ENCODE measurements at regions not wholly inside any gene's neighbourhood (a gene's known extent, or its start where the extent isn't known, plus 50 kb on each side); places are given as distances from the start of the nearest gene placed in this dataset.
A peak's percentile ranks its signal among the peaks of the same experiment; 100 is the strongest.

- CTCF ChIA-PET = no interaction called here
- Mint-ChIP-seq H3K27me3 (no peaks in the 10 kb centered on the region), H3K4me1 (peaks cover 21% of the 10 kb centered on the region), H3K36me3 (ENCODE audit: low read depth) (no peaks in the 10 kb centered on the region), H3K4me3 (no peak overlapping the region), H3K9me3 (ENCODE audit: low read depth) (no peaks in the 10 kb centered on the region), H3K27ac (no peak overlapping the region)
- intact Hi-C loops (cut with DNase I, micrococcal nuclease) = no loop called here
- POLR2A ChIA-PET = no interaction called here
- ATAC-seq (no peak), DNase-seq (no peak)
Observed at GRCh38 chr9:105047742-105048041, 119.7 kb upstream of the ABCA1 start.

- CTCF ChIA-PET = no interaction called here
- Mint-ChIP-seq H3K36me3 (ENCODE audit: low read depth) (no peaks in the 10 kb centered on the region), H3K27me3 (no peaks in the 10 kb centered on the region), H3K27ac (no peak overlapping the region), H3K4me1 (peaks cover 27% of the 10 kb centered on the region), H3K9me3 (ENCODE audit: low read depth) (no peaks in the 10 kb centered on the region), H3K4me3 (no peak overlapping the region)
- POLR2A ChIA-PET = no interaction called here
- ATAC-seq (no peak), DNase-seq (no peak)
- intact Hi-C loops (cut with DNase I, micrococcal nuclease) = no loop called here
Observed at GRCh38 chr9:105048331-105048730, 120.4 kb upstream of the ABCA1 start.

- no peaks in the 10 kb centered on the region for H3K27me3 Mint-ChIP-seq
Observed at GRCh38 chr9:105050296-105050695, 122.3 kb upstream of the ABCA1 start.

GRCh38 chr9:105051897-105052296 lies 123.9 kb upstream of the ABCA1 start:
- no peaks in the 10 kb centered on the region for H3K27me3 Mint-ChIP-seq
- ATAC-seq = peak; percentile 45
- POLR2A ChIA-PET = interaction anchor here (1.0 kb wide), 1 partner anchor 12 kb away, joined by 3 read pairs; no protein-coding TSS in a partner anchor
- peaks cover 43% of the 10 kb centered on the region for H3K4me1 Mint-ChIP-seq
- peak; percentile 27 for DNase-seq
- intact Hi-C loops (cut with DNase I, micrococcal nuclease) = loop anchor here (1.0 to 10.0 kb wide), 3 partner anchors 63 to 187 kb away; partner anchors contain the start of gene ABCA1 (in 1 of the 2)
- no peaks in the 10 kb centered on the region for H3K36me3 Mint-ChIP-seq (ENCODE audit: low read depth)
- CTCF ChIA-PET = interaction anchor here (0.8 to 1.4 kb wide), 4 partner anchors 9 to 304 kb away, joined by 3 to 4 read pairs (median 4); no protein-coding TSS in a partner anchor
- H3K9me3 Mint-ChIP-seq (ENCODE audit: low read depth) = no peaks in the 10 kb centered on the region
- H3K27ac Mint-ChIP-seq = peak overlapping the region; percentile 88
- peak overlapping the region; percentile 2 for H3K4me3 Mint-ChIP-seq

More at GRCh38 chr9:105050296-105050695, 122.3 kb upstream of the ABCA1 start:
- DNase-seq (no peak), ATAC-seq (no peak)
- Mint-ChIP-seq H3K4me1 (peaks cover 43% of the 10 kb centered on the region), H3K36me3 (ENCODE audit: low read depth) (no peaks in the 10 kb centered on the region), H3K27ac (no peak overlapping the region), H3K4me3 (no peak overlapping the region), H3K9me3 (ENCODE audit: low read depth) (no peaks in the 10 kb centered on the region)
- POLR2A ChIA-PET = no interaction called here
- intact Hi-C loops (cut with DNase I, micrococcal nuclease) = loop anchor here in 1 of 2 experiments (10.0 kb wide), 1 partner anchor 185 kb away; no protein-coding TSS in a partner anchor
- CTCF ChIA-PET = no interaction called here

- ChIA-PET CTCF (interaction anchor here (0.8 to 1.8 kb wide), 6 partner anchors 8 to 304 kb away, joined by 3 to 10 read pairs (median 4); no protein-coding TSS in a partner anchor), POLR2A (interaction anchor here (1.0 kb wide), 1 partner anchor 12 kb away, joined by 3 read pairs; no protein-coding TSS in a partner anchor)
- intact Hi-C loops (cut with DNase I, micrococcal nuclease) = loop anchor here (2.0 to 10.0 kb wide), 2 partner anchors 62 to 188 kb away; no protein-coding TSS in a partner anchor
Observed at GRCh38 chr9:105052346-105052745, 124.4 kb upstream of the ABCA1 start.

GRCh38 chr9:105053209-105053652 lies 125.3 kb upstream of the ABCA1 start:
- ATAC-seq (peak; percentile 95), DNase-seq (peak; percentile 85)
- Mint-ChIP-seq H3K4me1 (peaks cover 43% of the 10 kb centered on the region), H3K9me3 (ENCODE audit: low read depth) (no peaks in the 10 kb centered on the region), H3K36me3 (ENCODE audit: low read depth) (no peaks in the 10 kb centered on the region), H3K4me3 (peak overlapping the region; percentile 27), H3K27ac (peak overlapping the region; percentile 88), H3K27me3 (no peaks in the 10 kb centered on the region)
- ChIA-PET POLR2A (interaction anchor here (0.6 to 0.9 kb wide), 2 partner anchors 46 to 93 kb away, joined by 3 to 6 read pairs; no protein-coding TSS in a partner anchor), CTCF (interaction anchor here (1.2 to 1.8 kb wide), 2 partner anchors 11 to 62 kb away, joined by 3 to 10 read pairs; no protein-coding TSS in a partner anchor)
- intact Hi-C loops (cut with DNase I, micrococcal nuclease) = loop anchor here (1.0 to 10.0 kb wide), 7 partner anchors 10 to 306 kb away; partner anchors contain the start of gene NIPSNAP3A (in 1 of the 2)

More at GRCh38 chr9:105052346-105052745, 124.4 kb upstream of the ABCA1 start:
- no peaks in the 10 kb centered on the region for H3K27me3 Mint-ChIP-seq
- DNase-seq (no peak), ATAC-seq (no peak)
- H3K27ac Mint-ChIP-seq = peak overlapping the region; percentile 88
- peak overlapping the region; percentile 2 for H3K4me3 Mint-ChIP-seq
- peaks cover 43% of the 10 kb centered on the region for H3K4me1 Mint-ChIP-seq
- no peaks in the 10 kb centered on the region for H3K36me3 Mint-ChIP-seq (ENCODE audit: low read depth)
- no peaks in the 10 kb centered on the region for H3K9me3 Mint-ChIP-seq (ENCODE audit: low read depth)

GRCh38 chr9:105054491-105054890 lies 126.5 kb upstream of the ABCA1 start:
- Mint-ChIP-seq H3K27me3 (no peaks in the 10 kb centered on the region), H3K4me3 (no peak overlapping the region), H3K4me1 (peaks cover 43% of the 10 kb centered on the region), H3K27ac (peak overlapping the region; percentile 15), H3K36me3 (ENCODE audit: low read depth) (no peaks in the 10 kb centered on the region), H3K9me3 (ENCODE audit: low read depth) (no peaks in the 10 kb centered on the region)
- intact Hi-C loops (cut with DNase I, micrococcal nuclease) = loop anchor here in 1 of 2 experiments (10.0 kb wide), 1 partner anchor 190 kb away; no protein-coding TSS in a partner anchor
- ATAC-seq (no peak), DNase-seq (no peak)
- ChIA-PET POLR2A (no interaction called here), CTCF (no interaction called here)

- no peak for DNase-seq
- POLR2A ChIA-PET = no interaction called here
- H3K9me3 Mint-ChIP-seq (ENCODE audit: low read depth) = no peaks in the 10 kb centered on the region
- no peaks in the 10 kb centered on the region for H3K27me3 Mint-ChIP-seq
- H3K4me1 Mint-ChIP-seq = peaks cover 40% of the 10 kb centered on the region
- H3K4me3 Mint-ChIP-seq = no peak overlapping the region
- CTCF ChIA-PET = interaction anchor here (0.6 kb wide), 1 partner anchor 349 kb away, joined by 4 read pairs; no protein-coding TSS in a partner anchor
- no peaks in the 10 kb centered on the region for H3K36me3 Mint-ChIP-seq (ENCODE audit: low read depth)
- ATAC-seq = no peak
- intact Hi-C loops (cut with DNase I, micrococcal nuclease) = loop anchor here in 1 of 2 experiments (10.0 kb wide), 1 partner anchor 191 kb away; no protein-coding TSS in a partner anchor
- no peak overlapping the region for H3K27ac Mint-ChIP-seq
Observed at GRCh38 chr9:105055917-105056316, 128.0 kb upstream of the ABCA1 start.

- ATAC-seq (no peak), DNase-seq (no peak)
- no peaks in the 10 kb centered on the region for H3K36me3 Mint-ChIP-seq (ENCODE audit: low read depth)
- ChIA-PET POLR2A (no interaction called here), CTCF (interaction anchor here (0.6 to 0.7 kb wide), 2 partner anchors 13 to 278 kb away, joined by 3 to 4 read pairs; no protein-coding TSS in a partner anchor)
- H3K27ac Mint-ChIP-seq = no peak overlapping the region
- no peaks in the 10 kb centered on the region for H3K9me3 Mint-ChIP-seq (ENCODE audit: low read depth)
- H3K4me1 Mint-ChIP-seq = peaks cover 25% of the 10 kb centered on the region
- intact Hi-C loops (cut with DNase I, micrococcal nuclease) = loop anchor here in 1 of 2 experiments (10.0 kb wide), 1 partner anchor 193 kb away; no protein-coding TSS in a partner anchor
- H3K27me3 Mint-ChIP-seq = no peaks in the 10 kb centered on the region
- H3K4me3 Mint-ChIP-seq = no peak overlapping the region
Observed at GRCh38 chr9:105057551-105057950, 129.6 kb upstream of the ABCA1 start.

- H3K9me3 Mint-ChIP-seq (ENCODE audit: low read depth) = peaks cover 3% of the 10 kb centered on the region
- H3K27ac Mint-ChIP-seq = no peak overlapping the region
- ATAC-seq = no peak
- ChIA-PET CTCF (interaction anchor here (1.1 kb wide), 1 partner anchor 56 kb away, joined by 4 read pairs; no protein-coding TSS in a partner anchor), POLR2A (no interaction called here)
- intact Hi-C loops (cut with DNase I, micrococcal nuclease) = loop anchor here in 1 of 2 experiments (10.0 kb wide), 1 partner anchor 194 kb away; no protein-coding TSS in a partner anchor
- H3K27me3 Mint-ChIP-seq = no peaks in the 10 kb centered on the region
- no peak overlapping the region for H3K4me3 Mint-ChIP-seq
- H3K36me3 Mint-ChIP-seq (ENCODE audit: low read depth) = no peaks in the 10 kb centered on the region
- DNase-seq = no peak
- H3K4me1 Mint-ChIP-seq = peaks cover 18% of the 10 kb centered on the region
Observed at GRCh38 chr9:105059252-105059651, 131.3 kb upstream of the ABCA1 start.

GRCh38 chr9:105062222-105062855 lies 134.4 kb upstream of the ABCA1 start:
- Mint-ChIP-seq H3K27me3 (no peaks in the 10 kb centered on the region), H3K27ac (peak overlapping the region; percentile 15), H3K36me3 (ENCODE audit: low read depth) (no peaks in the 10 kb centered on the region), H3K9me3 (ENCODE audit: low read depth) (peaks cover 3% of the 10 kb centered on the region), H3K4me1 (peaks cover 16% of the 10 kb centered on the region), H3K4me3 (no peak overlapping the region)
- ATAC-seq (no peak), DNase-seq (no peak)
- ChIA-PET POLR2A (no interaction called here), CTCF (interaction anchor here (0.6 kb wide), 1 partner anchor 87 kb away, joined by 4 read pairs; no protein-coding TSS in a partner anchor)
- intact Hi-C loops (cut with DNase I, micrococcal nuclease) = loop anchor here in 1 of 2 experiments (5.0 kb wide), 1 partner anchor 65 kb away; no protein-coding TSS in a partner anchor
